GM19035 (cell line): ENCODE measurements at regions not wholly inside any gene's neighbourhood (a gene's known extent, or its start where the extent isn't known, plus 50 kb on each side); places are given as distances from the start of the nearest gene placed in this dataset.
"Not testable (repeated sequence)": the region's sequence is repeated elsewhere in the genome, so short reads cannot be mapped to it uniquely, and the experiment has no call there.

Experiments used
- ATAC-seq: cut with Tn5 transposase; IDR thresholded peaks from one replicate; pipeline ENCODE4 v1.9.1; 2021; ENCODE audit not compliant: unreplicated experiment

DNA sequence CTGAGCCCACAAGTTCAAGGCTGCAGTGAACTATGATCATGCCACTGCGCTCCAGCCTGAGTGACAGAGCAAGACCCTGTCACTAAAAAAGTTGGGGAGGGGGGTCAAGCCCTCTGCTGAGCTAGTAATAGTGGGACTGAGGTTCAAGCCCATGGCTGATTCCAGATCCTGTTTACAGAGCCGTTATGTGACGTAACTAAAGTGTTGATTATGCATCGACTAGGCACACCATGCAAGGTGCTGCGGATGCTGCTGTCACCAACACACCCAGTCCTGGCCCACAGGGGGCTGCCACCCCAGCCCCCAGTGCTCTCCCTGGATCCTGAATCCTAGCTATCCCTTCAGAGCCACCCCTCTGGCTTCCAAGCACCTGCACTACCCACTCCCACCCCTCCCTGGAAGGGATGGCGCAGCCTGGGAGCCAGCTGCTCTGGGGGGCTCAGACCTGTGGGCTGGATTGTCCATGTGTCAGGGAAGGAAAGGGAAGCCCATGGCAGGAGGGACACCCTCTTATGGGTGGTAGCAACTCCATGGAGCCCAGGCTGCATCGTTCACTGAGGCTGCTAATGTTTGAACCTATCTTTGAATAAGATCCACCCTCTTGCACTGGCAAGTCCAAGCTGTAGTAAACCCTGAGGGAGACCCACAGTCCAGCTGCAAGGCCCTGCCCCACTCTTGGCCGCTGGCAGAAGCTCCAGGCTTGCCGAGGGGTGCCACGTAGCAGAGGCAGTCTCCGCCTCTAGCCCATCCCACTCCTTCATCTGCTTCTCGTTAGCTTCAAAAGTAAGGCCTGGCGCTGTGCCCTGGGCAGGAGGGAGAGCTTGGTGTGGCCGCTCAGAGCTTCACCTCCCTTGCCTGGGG is 95.0 kb downstream of the SNX5 start:
- no peak for ATAC-seq

DNA sequence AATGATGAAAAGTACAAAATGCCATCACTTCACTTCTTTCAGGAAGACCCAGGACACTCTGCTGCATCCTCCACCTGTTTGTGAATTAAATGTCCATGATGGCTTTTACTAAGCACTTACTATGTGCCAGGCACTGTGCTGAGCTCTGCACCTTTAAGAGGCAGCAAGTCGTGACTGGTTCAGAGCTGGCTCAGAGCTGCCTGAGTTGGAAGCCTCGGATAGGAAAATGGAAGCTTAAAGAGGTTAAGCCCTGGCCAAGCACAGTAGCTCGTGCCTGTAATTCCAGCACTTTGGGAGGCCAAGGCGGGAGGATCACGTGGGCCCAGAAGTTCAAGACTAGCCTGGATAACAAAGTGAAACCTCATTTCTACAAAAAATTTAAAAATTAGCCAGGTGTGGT is 95.6 kb downstream of the SNX5 start:
- no peak for ATAC-seq

GRCh38 chr20:17872434-17872833 is 96.2 kb downstream of the SNX5 start:
- ATAC-seq, result no peak

- no peak for ATAC-seq
These were observed 96.7 kb downstream of the SNX5 start for GRCh38 chr20:17871886-17872285.

GRCh38 chr20:17871181-17871580 is 97.4 kb downstream of the SNX5 start:
- ATAC-seq, result no peak

GRCh38 chr20:17870086-17870740 is 98.4 kb downstream of the SNX5 start:
- no peak for ATAC-seq

DNA sequence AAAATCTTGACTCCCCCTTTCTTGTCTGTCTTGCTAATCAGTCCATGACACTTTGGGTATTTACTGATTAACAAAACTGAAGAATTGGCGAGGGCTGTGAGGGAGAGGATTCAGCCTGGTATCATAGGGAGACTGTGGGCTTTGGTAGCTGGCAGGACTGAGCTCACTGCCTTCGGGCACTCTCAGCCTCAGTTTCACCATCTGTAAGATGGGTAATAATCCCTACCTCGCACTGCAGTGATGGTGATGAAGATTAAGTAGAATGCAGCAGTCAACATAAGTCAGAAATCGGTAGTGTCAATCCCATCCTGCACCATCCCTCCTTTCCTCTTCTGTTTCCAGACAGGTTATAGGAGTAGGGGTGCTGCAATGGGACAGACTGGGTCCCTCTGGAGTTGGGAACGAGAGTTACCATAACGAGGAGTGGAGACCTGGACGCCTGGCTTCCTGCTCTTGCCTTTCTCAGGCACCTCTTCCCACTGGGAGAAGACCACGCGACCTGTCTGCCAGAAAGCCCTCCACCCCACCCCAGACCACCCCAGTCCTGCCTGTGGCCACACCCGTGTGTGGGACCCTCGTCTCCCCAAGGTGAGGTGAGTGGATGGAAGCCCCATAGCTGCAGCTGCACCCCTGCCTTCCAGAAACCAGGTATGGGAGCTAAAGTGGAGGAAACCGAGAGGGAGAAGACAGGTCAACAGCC is 99.1 kb downstream of the SNX5 start:
- no peak for ATAC-seq

GRCh38 chr20:17868700-17869231 is 99.8 kb downstream of the SNX5 start:
- no peak for ATAC-seq

DNA sequence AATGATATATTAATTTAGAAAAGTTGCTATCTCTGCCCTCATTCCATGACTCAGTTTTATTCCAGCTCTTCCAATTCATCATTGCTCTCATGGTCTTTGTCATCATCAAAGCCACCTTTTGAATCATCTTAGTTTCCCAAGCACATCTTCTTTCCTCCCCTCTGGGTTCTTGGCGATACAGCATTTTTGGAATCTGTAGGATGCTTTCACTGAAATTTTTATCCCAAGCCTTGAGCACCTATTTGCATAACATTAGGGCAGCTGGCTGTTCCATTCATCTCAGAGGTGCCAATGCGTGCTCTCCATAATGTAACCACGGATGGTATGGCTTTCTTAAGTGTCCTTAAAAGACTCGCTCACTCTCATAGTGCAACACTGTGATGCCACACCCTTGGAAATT is 100.4 kb downstream of the SNX5 start:
- no peak for ATAC-seq

DNA sequence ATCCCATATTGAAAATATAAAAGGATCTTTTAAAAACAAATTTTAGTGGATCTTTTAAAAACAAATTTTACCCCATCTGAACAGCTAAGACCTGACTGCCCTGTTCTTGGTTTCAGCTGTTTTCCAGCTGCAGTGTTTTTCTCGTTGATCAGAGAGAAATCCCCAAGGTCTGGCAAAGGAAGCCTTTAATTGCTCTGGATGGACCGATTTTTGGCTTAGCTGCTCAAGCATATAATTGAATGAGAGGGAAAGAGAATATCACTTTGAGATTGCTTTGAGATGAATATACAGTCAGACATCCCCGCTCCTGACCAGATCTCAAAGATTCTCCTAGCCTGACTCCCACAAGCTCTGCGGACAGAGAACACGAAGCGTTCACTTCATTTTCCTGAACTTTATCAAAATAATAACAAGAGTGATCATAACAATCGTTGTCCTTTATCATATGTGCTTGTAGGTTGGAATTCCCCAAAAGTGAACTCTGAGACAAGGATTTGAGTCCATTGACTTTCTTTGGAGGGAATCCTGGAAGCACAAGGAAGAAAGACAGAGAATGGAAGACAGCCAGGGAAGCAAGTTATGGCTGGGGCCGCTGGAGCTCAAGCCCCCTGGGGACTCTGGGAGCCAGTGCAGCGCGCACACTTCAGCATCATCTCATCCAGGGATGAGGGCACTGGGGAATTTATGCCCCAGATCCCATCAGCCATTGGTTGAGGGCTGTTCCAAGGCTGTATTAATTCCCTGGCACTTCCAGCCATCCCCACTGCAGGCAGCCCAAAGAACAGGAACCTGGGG is 101.3 kb downstream of the SNX5 start:
- ATAC-seq, result no peak

DNA sequence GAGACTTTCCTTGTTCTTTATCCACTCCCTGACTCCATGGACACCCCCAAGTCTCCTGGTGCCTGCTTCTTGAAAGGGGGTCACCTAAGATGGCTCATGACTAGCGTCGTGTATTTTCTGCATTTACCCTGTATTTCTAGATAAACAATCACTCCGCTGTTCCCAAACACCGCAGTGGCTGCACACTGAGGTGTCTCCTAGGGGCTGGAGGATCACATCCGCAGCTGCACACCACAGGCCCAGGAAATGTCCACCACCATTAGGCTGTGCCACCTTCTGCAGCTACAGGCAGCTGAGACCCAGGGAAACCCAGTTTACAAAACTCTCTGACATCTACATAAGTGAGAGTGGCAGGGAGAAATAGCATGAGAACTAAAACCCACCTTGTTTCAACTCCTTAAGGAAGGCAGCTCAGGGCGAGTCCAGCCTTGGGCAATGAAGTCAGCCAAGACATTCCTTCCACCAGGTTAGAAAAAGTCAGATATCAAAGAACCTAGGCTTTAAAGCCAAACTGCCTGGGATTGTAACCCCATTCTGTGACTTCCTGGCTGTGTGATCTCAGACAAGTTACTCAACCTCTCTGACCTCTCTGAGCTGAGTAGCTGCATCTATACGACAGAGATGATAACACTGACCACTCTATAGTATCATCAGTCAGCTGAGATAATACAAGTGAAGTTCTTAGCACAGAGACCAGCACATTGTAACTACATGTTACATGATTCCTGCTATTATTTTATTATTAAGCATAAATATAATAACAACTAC is 102.2 kb downstream of the SNX5 start:
- no peak for ATAC-seq

GRCh38 chr20:17863577-17864292 is 104.9 kb downstream of the SNX5 start:
- ATAC-seq, result no peak

GRCh38 chr20:17863209-17863576 is 105.4 kb downstream of the SNX5 start:
- ATAC-seq, result no peak

GRCh38 chr20:17862171-17862570 is 106.4 kb downstream of the SNX5 start:
- ATAC-seq, result no peak

- not testable (repeated sequence) for ATAC-seq
These were observed 107.0 kb downstream of the SNX5 start for GRCh38 chr20:17861620-17862019.

- no peak for ATAC-seq
These were observed 108.0 kb downstream of the SNX5 start for GRCh38 chr20:17860301-17861197.

DNA sequence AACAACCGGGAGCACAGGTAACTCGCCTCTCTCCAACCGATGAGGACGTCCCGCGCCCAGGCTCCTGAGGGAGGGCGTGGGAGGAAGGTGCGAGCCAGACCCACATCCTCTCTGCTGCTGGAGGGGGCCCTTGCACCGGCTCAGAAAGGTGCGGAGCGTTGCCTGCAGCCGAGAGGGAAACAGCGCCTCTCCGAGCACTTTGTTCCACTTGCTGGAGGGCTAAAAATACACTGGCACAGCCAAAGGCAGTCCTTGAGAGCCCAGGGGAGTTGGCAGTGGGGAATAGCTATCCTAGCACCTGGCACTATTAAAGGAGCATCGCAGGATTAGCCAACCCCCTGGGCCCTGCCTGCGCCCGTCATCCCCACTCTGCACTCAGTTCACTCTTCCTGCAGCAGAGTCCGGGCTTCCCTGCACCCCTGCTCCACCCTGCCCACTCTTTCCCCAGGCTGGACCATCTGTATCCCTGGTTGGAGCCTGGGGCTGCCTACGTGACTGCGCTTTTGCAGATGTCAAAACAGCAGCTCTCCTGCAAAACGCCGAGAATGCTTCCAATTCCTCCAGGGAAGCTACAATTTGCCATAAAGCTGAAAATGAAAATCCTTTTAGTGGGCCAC is 108.9 kb downstream of the SNX5 start:
- no peak for ATAC-seq

GRCh38 chr20:17859002-17859615 is 109.5 kb downstream of the SNX5 start:
- peak; percentile 49 for ATAC-seq
